ENCODE measurements at regions not wholly inside any gene's neighbourhood (a gene's known extent, or its start where the extent isn't known, plus 50 kb on each side); places are given as distances from the start of the nearest gene placed in this dataset.

DNA sequence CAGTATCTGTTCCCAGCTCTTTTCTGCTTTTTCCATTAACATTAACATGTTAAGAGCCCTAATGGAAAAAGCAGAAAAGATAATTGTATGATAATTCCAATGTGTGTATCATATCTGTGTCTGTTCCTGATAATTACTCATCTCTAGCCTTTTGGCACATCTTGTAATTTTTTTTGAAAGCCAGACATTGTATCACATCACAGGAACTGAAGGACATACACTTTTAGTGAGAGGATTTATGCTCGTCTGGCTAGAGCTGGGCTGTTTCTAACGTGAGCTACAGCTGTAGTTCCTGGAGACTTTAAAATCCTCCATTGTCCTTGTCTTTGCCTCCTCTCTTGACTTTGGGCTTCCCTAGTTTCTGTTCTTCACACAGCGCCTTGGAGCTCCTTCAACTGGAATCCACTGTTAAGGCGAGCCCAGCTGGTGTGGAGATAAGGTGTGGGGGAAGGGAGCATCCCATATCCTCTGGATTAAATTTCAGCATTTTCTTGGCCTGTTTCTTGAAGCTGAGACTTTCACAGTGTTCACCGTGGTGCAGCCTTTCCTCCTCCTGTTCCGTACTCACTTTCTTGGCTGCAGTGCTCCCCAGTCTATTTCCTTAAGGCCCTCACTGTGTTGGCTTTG lies 211.5 kb downstream of the GALR1 start:
- Mint-ChIP-seq H3K36me3 (ENCODE audit: low read depth) (no peaks in the 10 kb centered on the region), H3K9me3 (ENCODE audit: low read depth) (no peaks in the 10 kb centered on the region), H3K4me3 (no peak overlapping the region), H3K27me3 (peaks cover 21% of the 10 kb centered on the region), H3K4me1 (no peaks in the 10 kb centered on the region), H3K27ac (no peak overlapping the region)
- intact Hi-C loops (cut with DNase I, micrococcal nuclease) = no loop called here
- ChIA-PET CTCF (no interaction called here), POLR2A (no interaction called here)
- no peak for ATAC-seq
- DNase-seq = no peak

DNA sequence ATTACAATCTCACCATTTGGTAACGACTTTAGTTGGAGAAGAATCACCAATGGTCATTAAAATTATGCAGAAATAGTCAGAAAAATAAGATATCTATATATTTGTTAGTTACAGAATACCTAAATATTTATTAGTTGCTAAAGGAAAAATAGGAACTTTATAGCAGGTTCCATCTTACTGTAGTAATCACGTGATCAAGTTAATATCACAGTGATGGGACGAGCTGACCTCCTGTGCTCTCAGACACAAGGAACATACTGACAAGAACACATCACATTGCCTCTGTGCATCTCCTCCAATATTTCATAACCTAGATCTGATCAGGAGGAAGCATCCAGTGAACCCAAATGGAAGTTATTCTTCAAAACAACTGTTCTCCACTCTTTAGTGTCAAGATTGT lies 215.3 kb downstream of the GALR1 start:
- no peaks in the 10 kb centered on the region for H3K36me3 Mint-ChIP-seq (ENCODE audit: low read depth)
- H3K27me3 Mint-ChIP-seq = peaks cover 27% of the 10 kb centered on the region
- DNase-seq = no peak
- H3K4me3 Mint-ChIP-seq = no peak overlapping the region
- no peak for ATAC-seq
- intact Hi-C loops (cut with DNase I, micrococcal nuclease) = no loop called here
- CTCF ChIA-PET = no interaction called here
- H3K9me3 Mint-ChIP-seq (ENCODE audit: low read depth) = no peaks in the 10 kb centered on the region
- H3K4me1 Mint-ChIP-seq = no peaks in the 10 kb centered on the region
- no peak overlapping the region for H3K27ac Mint-ChIP-seq
- POLR2A ChIA-PET = no interaction called here

DNA sequence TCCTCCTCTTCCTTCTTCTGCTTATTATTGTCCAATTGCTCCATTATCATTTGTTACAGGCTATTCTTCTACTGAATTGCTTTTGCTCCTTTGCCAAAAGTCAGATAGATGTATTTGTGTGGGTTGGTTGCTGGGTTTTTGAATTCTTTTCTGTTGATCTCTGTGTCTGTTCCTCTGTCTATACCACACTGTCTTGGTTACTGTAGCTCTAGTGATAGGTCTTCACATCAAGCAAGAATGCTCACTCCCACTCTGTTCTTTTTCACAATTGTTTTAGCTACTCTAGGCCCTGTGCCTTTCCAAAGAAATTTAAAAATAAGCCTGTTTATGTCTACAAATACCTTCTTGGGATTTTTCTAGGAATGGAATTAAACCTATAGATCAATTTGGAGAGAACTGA lies 217.2 kb downstream of the GALR1 start:
- CTCF ChIA-PET = no interaction called here
- no peak overlapping the region for H3K27ac Mint-ChIP-seq

DNA sequence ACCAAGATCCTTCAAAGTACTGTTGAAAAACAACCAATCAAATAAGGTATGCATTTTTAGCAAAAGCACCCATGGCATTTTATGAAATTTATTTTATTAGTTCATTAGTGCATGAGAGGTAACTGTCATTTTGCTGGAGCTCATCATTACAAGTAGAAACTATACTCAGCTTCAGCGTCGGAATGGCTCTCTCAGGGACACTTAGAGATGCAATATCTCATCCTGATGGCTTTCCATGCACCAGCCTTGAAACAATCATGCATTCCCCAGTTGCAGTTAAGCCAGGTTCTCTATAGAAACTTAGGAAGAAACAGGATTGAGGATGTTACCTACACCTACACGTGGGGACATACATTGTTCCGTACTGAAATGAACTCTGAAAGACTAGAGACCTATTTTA lies 219.5 kb downstream of the GALR1 start:
- no peak for ATAC-seq

More for the DNA sequence above, 217.2 kb downstream of the GALR1 start:
- Mint-ChIP-seq H3K4me1 (no peaks in the 10 kb centered on the region), H3K36me3 (ENCODE audit: low read depth) (no peaks in the 10 kb centered on the region), H3K4me3 (no peak overlapping the region), H3K27me3 (peaks cover 28% of the 10 kb centered on the region), H3K9me3 (ENCODE audit: low read depth) (no peaks in the 10 kb centered on the region)
- DNase-seq (no peak), ATAC-seq (no peak)
- intact Hi-C loops (cut with DNase I, micrococcal nuclease) = no loop called here
- POLR2A ChIA-PET = no interaction called here

DNA sequence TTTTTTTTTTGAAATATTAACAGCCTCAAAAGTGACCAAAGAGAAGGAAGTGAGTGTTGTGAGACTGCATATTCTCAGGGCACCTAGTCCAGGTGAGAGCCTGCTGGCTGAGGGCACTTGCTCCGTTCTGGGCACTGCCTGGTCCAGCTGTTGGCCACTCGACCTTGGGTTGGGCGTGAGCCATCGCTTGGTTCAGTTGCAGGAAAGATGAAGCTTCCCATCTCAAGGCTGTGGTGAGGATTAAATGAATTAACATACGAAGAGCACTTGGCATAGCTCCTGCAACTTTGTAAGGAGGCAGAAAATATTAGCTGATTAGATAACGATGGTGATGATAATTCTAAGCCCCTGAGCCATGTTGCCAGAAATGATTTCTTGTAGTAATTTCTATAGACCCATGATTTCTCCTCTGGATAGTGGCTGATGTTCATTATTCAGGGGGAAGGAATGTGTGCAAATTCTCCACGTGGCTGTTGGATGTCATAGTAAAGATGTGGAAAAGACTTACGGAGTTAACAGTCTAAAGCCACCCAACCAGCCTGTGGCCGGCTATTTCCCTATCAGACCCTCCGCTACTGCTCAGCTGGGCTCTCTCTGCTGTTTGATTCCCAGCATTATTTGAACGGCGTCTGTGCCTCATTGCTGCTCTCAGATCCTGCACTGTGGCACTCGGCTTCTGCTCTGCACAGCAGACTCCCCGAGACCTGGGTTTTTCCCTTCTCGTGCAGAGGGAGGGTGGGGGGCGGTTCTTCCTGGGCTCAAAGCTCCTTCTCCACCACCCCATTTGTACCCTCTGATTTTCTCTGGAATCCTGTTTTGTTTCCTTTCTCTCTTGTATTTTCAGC lies 221.1 kb downstream of the GALR1 start:
- no peaks in the 10 kb centered on the region for H3K9me3 Mint-ChIP-seq (ENCODE audit: low read depth)
- no peak overlapping the region for H3K4me3 Mint-ChIP-seq
- ATAC-seq (no peak), DNase-seq (no peak)
- CTCF ChIA-PET = no interaction called here
- no peaks in the 10 kb centered on the region for H3K36me3 Mint-ChIP-seq (ENCODE audit: low read depth)
- H3K27ac Mint-ChIP-seq = no peak overlapping the region
- POLR2A ChIA-PET = no interaction called here
- H3K4me1 Mint-ChIP-seq = no peaks in the 10 kb centered on the region
- intact Hi-C loops (cut with DNase I, micrococcal nuclease) = no loop called here
- H3K27me3 Mint-ChIP-seq = peaks cover 18% of the 10 kb centered on the region

More for the DNA sequence above, 219.5 kb downstream of the GALR1 start:
- H3K4me3 Mint-ChIP-seq = no peak overlapping the region
- POLR2A ChIA-PET = no interaction called here
- no peaks in the 10 kb centered on the region for H3K36me3 Mint-ChIP-seq (ENCODE audit: low read depth)
- CTCF ChIA-PET = no interaction called here
- H3K27ac Mint-ChIP-seq = no peak overlapping the region
- no peaks in the 10 kb centered on the region for H3K9me3 Mint-ChIP-seq (ENCODE audit: low read depth)
- peaks cover 24% of the 10 kb centered on the region for H3K27me3 Mint-ChIP-seq
- no peaks in the 10 kb centered on the region for H3K4me1 Mint-ChIP-seq
- intact Hi-C loops (cut with DNase I, micrococcal nuclease) = no loop called here
- DNase-seq = no peak

DNA sequence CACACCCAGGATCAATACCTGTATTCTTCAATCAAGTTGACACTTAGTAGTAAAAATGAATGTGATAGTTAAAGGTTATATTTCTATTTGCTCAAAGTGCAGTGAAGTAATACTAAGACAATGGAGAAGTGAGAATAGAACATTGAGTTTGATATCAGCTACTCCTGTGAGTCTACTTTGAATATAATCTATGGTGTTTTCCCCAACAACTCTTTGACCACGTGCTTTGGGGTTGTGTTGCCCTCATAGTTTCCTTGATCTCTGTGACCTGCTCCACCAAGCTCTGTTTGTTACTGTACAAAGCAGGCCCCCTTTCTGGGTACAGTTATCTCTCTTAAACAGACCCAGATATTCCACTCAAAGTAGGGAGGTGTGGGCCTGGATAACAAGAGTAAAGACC lies 222.9 kb downstream of the GALR1 start:
- H3K4me3 Mint-ChIP-seq = no peak overlapping the region
- H3K4me1 Mint-ChIP-seq = no peaks in the 10 kb centered on the region
- no peaks in the 10 kb centered on the region for H3K9me3 Mint-ChIP-seq (ENCODE audit: low read depth)
- DNase-seq = no peak
- no peak for ATAC-seq
- no peak overlapping the region for H3K27ac Mint-ChIP-seq
- CTCF ChIA-PET = no interaction called here
- no peaks in the 10 kb centered on the region for H3K36me3 Mint-ChIP-seq (ENCODE audit: low read depth)
- peaks cover 16% of the 10 kb centered on the region for H3K27me3 Mint-ChIP-seq
- POLR2A ChIA-PET = interaction anchor here (0.5 kb wide), 1 partner anchor 97 kb away, joined by 3 read pairs; no protein-coding TSS in a partner anchor
- intact Hi-C loops (cut with DNase I, micrococcal nuclease) = no loop called here

DNA sequence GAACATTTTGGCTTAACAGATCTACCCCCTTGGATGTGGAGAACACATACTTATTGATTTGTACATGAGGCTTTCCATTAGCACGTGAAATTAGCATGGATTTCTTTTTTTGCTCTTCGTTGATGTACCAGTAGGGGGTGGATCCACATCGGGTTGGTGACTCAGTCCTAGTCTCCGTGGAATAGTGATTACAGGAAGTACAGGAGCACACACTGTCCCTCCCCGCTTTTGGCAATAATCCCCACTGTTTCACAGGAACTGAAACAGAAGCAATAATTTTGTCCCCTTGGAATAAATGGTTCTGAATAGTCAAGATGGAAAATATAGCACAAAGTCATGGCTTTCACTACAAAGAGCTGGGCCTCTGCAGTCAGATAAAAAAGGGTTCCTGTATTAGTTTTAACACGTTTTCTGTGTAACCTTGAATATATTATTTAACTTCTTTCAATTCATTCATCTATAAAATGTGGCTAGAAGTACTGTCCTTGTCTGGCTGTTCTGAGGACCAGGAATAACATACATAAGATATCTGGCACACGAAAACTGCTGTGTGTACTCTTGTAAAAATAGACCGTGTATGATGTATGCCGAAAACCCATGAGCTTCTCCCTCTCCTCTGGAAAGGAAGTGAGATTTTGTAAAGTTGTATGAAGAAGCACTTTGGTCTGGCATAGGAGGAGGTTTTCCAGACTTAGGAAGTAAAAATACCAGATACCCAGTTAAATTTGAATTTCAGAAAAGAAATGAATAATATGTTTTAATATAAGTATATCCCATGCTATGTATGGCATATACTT lies 229.2 kb downstream of the GALR1 start:
- CTCF ChIA-PET = no interaction called here
- Mint-ChIP-seq H3K27me3 (peaks cover 12% of the 10 kb centered on the region), H3K4me3 (no peak overlapping the region), H3K4me1 (no peaks in the 10 kb centered on the region), H3K9me3 (ENCODE audit: low read depth) (no peaks in the 10 kb centered on the region), H3K36me3 (ENCODE audit: low read depth) (no peaks in the 10 kb centered on the region), H3K27ac (no peak overlapping the region)
- intact Hi-C loops (cut with DNase I, micrococcal nuclease) = no loop called here
- no peak for ATAC-seq
- POLR2A ChIA-PET = no interaction called here
- no peak for DNase-seq

DNA sequence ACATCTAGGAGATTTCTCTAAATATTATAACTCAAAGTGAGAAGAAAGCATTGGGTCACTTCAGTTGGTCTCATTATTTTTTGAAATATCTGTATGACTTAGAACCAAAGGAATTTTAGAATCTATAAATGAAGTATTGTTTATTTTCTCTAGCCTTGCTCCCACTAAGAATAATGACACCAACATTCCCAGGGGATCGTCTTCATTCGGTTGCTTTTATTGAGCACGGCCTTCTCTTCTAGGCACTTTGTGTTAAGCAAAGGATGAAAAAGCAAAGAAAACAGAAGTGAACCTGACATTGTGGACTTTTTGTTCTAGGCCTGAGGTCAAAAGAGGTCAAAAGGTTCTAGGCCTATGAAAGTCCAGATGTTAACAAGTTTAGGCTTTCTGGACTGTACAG lies 231.9 kb downstream of the GALR1 start:
- no peaks in the 10 kb centered on the region for H3K36me3 Mint-ChIP-seq (ENCODE audit: low read depth)
- DNase-seq = no peak
- H3K4me3 Mint-ChIP-seq = no peak overlapping the region
- H3K27me3 Mint-ChIP-seq = peaks cover 14% of the 10 kb centered on the region
- no peaks in the 10 kb centered on the region for H3K9me3 Mint-ChIP-seq (ENCODE audit: low read depth)
- CTCF ChIA-PET = no interaction called here
- H3K4me1 Mint-ChIP-seq = no peaks in the 10 kb centered on the region
- POLR2A ChIA-PET = no interaction called here
- intact Hi-C loops (cut with DNase I, micrococcal nuclease) = no loop called here
- H3K27ac Mint-ChIP-seq = no peak overlapping the region
- ATAC-seq = no peak

DNA sequence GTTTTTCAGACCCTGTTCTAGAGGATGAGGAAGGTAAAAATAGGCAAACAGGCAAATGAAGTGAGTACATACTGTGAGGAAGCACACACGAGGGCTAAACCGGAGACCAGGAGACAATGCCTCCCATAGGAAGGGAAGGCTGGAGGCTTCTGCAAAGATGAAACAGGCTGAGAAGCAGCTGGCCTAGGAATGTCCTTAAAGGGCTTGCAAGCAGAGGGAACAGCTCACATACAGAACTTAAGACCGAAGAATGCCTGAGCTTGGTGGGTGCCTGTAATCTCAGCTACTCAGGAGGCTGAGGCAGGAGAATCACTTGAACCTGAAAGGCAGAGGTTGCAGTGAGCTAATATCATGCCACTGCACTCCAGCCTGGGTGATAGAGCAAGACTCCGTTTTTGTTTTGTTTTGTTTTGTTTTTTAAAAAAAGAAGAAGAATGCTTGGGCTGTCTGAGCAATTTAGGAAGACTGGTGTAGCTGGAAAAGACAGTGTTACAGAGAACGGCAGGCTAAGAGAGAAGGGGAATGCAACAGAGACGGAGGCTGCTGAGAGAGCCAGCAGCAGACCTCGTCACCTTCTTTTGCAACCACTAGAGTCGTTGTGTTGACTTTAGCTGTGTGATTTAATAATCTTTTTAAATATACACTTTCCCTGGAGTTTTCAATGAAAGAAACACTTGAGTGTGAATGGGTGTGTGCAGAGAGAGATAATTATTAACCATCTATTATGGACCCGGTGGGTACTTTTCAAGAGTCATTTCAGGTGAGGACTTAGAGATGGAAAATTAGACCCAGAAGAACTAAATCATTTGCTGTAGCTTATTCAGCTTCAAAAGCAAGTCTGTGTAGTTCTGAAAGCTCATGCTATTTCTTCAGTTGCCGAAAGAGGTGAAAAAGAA lies 232.8 kb downstream of the GALR1 start:
- ChIA-PET POLR2A (no interaction called here), CTCF (interaction anchor here (0.6 to 1.1 kb wide), 3 partner anchors 132 to 1793 kb away, joined by 3 read pairs; no protein-coding TSS in a partner anchor)
- no peak overlapping the region for H3K4me3 Mint-ChIP-seq
- no peak for ATAC-seq
- H3K4me1 Mint-ChIP-seq = no peaks in the 10 kb centered on the region
- no peaks in the 10 kb centered on the region for H3K36me3 Mint-ChIP-seq (ENCODE audit: low read depth)
- H3K27me3 Mint-ChIP-seq = peaks cover 11% of the 10 kb centered on the region
- intact Hi-C loops (cut with DNase I, micrococcal nuclease) = no loop called here
- H3K27ac Mint-ChIP-seq = no peak overlapping the region
- DNase-seq = no peak
- H3K9me3 Mint-ChIP-seq (ENCODE audit: low read depth) = no peaks in the 10 kb centered on the region

DNA sequence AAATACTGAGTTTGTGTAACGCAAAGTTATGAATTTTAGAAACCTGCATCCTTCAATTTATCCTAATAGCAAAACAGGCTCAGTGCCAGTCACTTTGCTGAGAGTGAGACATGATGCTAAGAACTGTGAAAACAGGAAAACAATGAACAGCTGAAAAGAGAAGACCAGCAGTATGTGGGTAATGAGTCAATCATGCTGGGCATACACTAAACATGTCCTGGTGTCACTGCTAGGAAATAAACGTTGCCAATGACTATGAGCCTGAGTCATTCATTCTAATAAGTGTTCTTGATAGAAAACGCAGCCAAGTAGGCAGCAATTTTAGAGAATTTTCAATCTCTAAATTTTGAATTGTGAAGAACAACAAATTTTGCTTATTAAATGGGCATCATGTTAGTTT lies 237.3 kb downstream of the GALR1 start:
- intact Hi-C loops (cut with DNase I, micrococcal nuclease) = no loop called here
- ChIA-PET CTCF (no interaction called here), POLR2A (no interaction called here)
- H3K27ac Mint-ChIP-seq = no peak overlapping the region
- H3K27me3 Mint-ChIP-seq = peaks cover 21% of the 10 kb centered on the region
- H3K4me3 Mint-ChIP-seq = no peak overlapping the region
- ATAC-seq (no peak), DNase-seq (no peak)
- H3K4me1 Mint-ChIP-seq = no peaks in the 10 kb centered on the region
- H3K36me3 Mint-ChIP-seq (ENCODE audit: low read depth) = no peaks in the 10 kb centered on the region
- H3K9me3 Mint-ChIP-seq (ENCODE audit: low read depth) = peaks cover 8% of the 10 kb centered on the region

DNA sequence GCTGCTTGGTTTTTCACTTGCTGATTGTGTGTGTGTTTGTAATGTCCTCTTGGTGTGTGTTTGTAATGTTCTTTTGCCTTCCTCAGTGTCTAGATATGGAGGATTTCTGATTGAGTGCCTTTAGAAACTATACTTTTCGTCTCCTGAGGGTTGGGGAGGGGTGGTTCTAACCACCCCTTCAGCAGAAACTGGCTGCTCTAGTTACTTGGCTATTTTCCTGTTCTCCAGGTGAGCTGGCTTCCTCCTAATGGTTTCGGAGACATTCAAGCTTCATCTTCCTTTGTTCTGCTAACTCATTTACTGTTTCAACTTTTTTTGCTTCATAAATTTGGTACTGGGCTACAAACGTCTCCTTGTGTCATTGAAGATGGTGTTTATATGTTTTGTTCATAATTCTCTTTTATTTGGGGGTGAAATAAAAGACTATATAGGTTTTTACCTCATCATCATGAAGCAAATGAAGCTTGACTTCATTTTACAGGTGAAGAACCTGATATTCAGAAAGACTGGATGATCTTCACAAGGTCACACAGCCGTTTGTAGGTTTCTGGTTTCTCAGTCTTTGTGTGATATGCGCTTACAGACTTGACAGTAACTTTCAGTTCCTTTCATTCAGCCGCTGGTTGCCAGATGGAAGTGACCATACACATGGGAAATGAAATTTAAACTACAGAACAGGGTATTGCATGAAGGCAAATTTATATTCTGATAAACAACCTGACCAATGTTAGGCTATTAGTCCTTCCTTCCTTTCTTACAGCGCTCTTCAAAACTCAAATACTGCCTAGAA lies 238.5 kb downstream of the GALR1 start:
- H3K36me3 Mint-ChIP-seq (ENCODE audit: low read depth) = no peaks in the 10 kb centered on the region
- H3K9me3 Mint-ChIP-seq (ENCODE audit: low read depth) = peaks cover 8% of the 10 kb centered on the region
- intact Hi-C loops (cut with DNase I, micrococcal nuclease) = no loop called here
- peaks cover 21% of the 10 kb centered on the region for H3K27me3 Mint-ChIP-seq
- H3K27ac Mint-ChIP-seq = no peak overlapping the region
- DNase-seq (no peak), ATAC-seq (no peak)
- CTCF ChIA-PET = no interaction called here
- H3K4me3 Mint-ChIP-seq = no peak overlapping the region
- H3K4me1 Mint-ChIP-seq = no peaks in the 10 kb centered on the region
- POLR2A ChIA-PET = no interaction called here
